ENCODE measurements at regions not wholly inside any gene's neighbourhood (a gene's known extent, or its start where the extent isn't known, plus 50 kb on each side); places are given as distances from the start of the nearest gene placed in this dataset.

GRCh38 chr18:40577981-40578365 lies 1377.1 kb upstream of the PIK3C3 start:
- H4K20me1 ChIP-seq (ENCODE audit: insufficient read depth, low read length): no peaks in the 10 kb centered on the region
- H3K27ac ChIP-seq (ENCODE audit: low read depth, low read length): no peak overlapping the region
- Mint-ChIP-seq H3K4me1 (ENCODE audit: low read depth, unreplicated experiment) (no peaks in the 10 kb centered on the region), H3K9me3 (ENCODE audit: unreplicated experiment) (no peaks in the 10 kb centered on the region), H3K36me3 (ENCODE audit: low read depth, unreplicated experiment) (no peaks in the 10 kb centered on the region), H3K27me3 (ENCODE audit: low read depth, unreplicated experiment) (no peaks in the 10 kb centered on the region), H3K4me3 (ENCODE audit: unreplicated experiment) (no peak overlapping the region), H3K27ac (ENCODE audit: unreplicated experiment) (no peak overlapping the region)
- no peak for DNase-seq (ENCODE audit: low read depth)
- H3K9ac ChIP-seq (ENCODE audit: low read length): no peak overlapping the region
- H2AFZ ChIP-seq (ENCODE audit: low read depth, low read length): no peak overlapping the region
- H3K9me3 ChIP-seq (ENCODE audit: insufficient read depth, low read depth, low read length): no peaks in the 10 kb centered on the region
- peaks cover 6% of the 10 kb centered on the region for H3K4me1 ChIP-seq (ENCODE audit: insufficient read depth, low read length)
- H3K4me2 ChIP-seq (ENCODE audit: low read length): no peak overlapping the region
- TF ChIP-seq EZH2 (IDR thresholded peaks at IDR 0.05; ENCODE audit: insufficient read depth, low read length) (no peak), CTCF (IDR thresholded peaks at IDR 0.05; ENCODE audit: insufficient read depth, low read depth, low read length) (no peak)
- no peaks in the 10 kb centered on the region for H3K36me3 ChIP-seq (ENCODE audit: insufficient read depth, low read length)
- no peak for FAIRE-seq
- no peaks in the 10 kb centered on the region for H3K27me3 ChIP-seq (ENCODE audit: insufficient read depth, low read length)
- no peak overlapping the region for H3K4me3 ChIP-seq (ENCODE audit: insufficient read depth, low read depth, low read length)
- H3K79me2 ChIP-seq (ENCODE audit: insufficient read depth, low read length): no peaks in the 10 kb centered on the region

GRCh38 chr18:40577239-40577980 lies 1377.6 kb upstream of the PIK3C3 start:
- no peaks in the 10 kb centered on the region for H3K4me1 Mint-ChIP-seq (ENCODE audit: low read depth, unreplicated experiment)
- Histone ChIP-seq H3K9me3 (ENCODE audit: insufficient read depth, low read depth, low read length) (no peaks in the 10 kb centered on the region), H3K27me3 (ENCODE audit: insufficient read depth, low read length) (no peaks in the 10 kb centered on the region), H3K4me3 (ENCODE audit: insufficient read depth, low read depth, low read length) (no peak overlapping the region), H3K4me1 (ENCODE audit: insufficient read depth, low read length) (peaks cover 6% of the 10 kb centered on the region), H3K79me2 (ENCODE audit: insufficient read depth, low read length) (no peaks in the 10 kb centered on the region), H3K36me3 (ENCODE audit: insufficient read depth, low read length) (no peaks in the 10 kb centered on the region), H3K4me2 (ENCODE audit: low read length) (peak overlapping the region; percentile 32), H3K9ac (ENCODE audit: low read length) (no peak overlapping the region), H3K27ac (ENCODE audit: low read depth, low read length) (no peak overlapping the region), H2AFZ (ENCODE audit: low read depth, low read length) (peak overlapping the region; percentile 51), H4K20me1 (ENCODE audit: insufficient read depth, low read length) (no peaks in the 10 kb centered on the region)
- no peaks in the 10 kb centered on the region for H3K27me3 Mint-ChIP-seq (ENCODE audit: low read depth, unreplicated experiment)
- TF ChIP-seq CTCF (IDR thresholded peaks at IDR 0.05; ENCODE audit: insufficient read depth, low read depth, low read length) (no peak), EZH2 (IDR thresholded peaks at IDR 0.05; ENCODE audit: insufficient read depth, low read length) (no peak)
- H3K4me3 Mint-ChIP-seq (ENCODE audit: unreplicated experiment): no peak overlapping the region
- FAIRE-seq (no peak), DNase-seq (ENCODE audit: low read depth) (peak; percentile 75)
- no peaks in the 10 kb centered on the region for H3K36me3 Mint-ChIP-seq (ENCODE audit: low read depth, unreplicated experiment)
- H3K9me3 Mint-ChIP-seq (ENCODE audit: unreplicated experiment): no peaks in the 10 kb centered on the region
- H3K27ac Mint-ChIP-seq (ENCODE audit: unreplicated experiment): no peak overlapping the region

- Histone ChIP-seq H4K20me1 (ENCODE audit: insufficient read depth, low read length) (no peaks in the 10 kb centered on the region), H3K4me2 (ENCODE audit: low read length) (peak overlapping the region; percentile 32), H3K4me3 (ENCODE audit: insufficient read depth, low read depth, low read length) (no peak overlapping the region), H3K27ac (ENCODE audit: low read depth, low read length) (no peak overlapping the region), H3K79me2 (ENCODE audit: insufficient read depth, low read length) (no peaks in the 10 kb centered on the region), H2AFZ (ENCODE audit: low read depth, low read length) (peak overlapping the region; percentile 39), H3K9me3 (ENCODE audit: insufficient read depth, low read depth, low read length) (no peaks in the 10 kb centered on the region), H3K36me3 (ENCODE audit: insufficient read depth, low read length) (no peaks in the 10 kb centered on the region), H3K9ac (ENCODE audit: low read length) (no peak overlapping the region), H3K4me1 (ENCODE audit: insufficient read depth, low read length) (peaks cover 6% of the 10 kb centered on the region), H3K27me3 (ENCODE audit: insufficient read depth, low read length) (no peaks in the 10 kb centered on the region)
- DNase-seq (ENCODE audit: low read depth): no peak
- no peak overlapping the region for H3K27ac Mint-ChIP-seq (ENCODE audit: unreplicated experiment)
- no peaks in the 10 kb centered on the region for H3K9me3 Mint-ChIP-seq (ENCODE audit: unreplicated experiment)
- no peak overlapping the region for H3K4me3 Mint-ChIP-seq (ENCODE audit: unreplicated experiment)
- H3K27me3 Mint-ChIP-seq (ENCODE audit: low read depth, unreplicated experiment): no peaks in the 10 kb centered on the region
- no peaks in the 10 kb centered on the region for H3K4me1 Mint-ChIP-seq (ENCODE audit: low read depth, unreplicated experiment)
- no peak for FAIRE-seq
- TF ChIP-seq EZH2 (IDR thresholded peaks at IDR 0.05; ENCODE audit: insufficient read depth, low read length): no peak
- no peak for TF ChIP-seq CTCF (IDR thresholded peaks at IDR 0.05; ENCODE audit: insufficient read depth, low read depth, low read length)
- no peaks in the 10 kb centered on the region for H3K36me3 Mint-ChIP-seq (ENCODE audit: low read depth, unreplicated experiment)
These were observed 1378.4 kb upstream of the PIK3C3 start for GRCh38 chr18:40576507-40577115.
